Duodenal mucosa (tissue), 2 donors: ENCODE measurements at regions not wholly inside any gene's neighbourhood (a gene's known extent, or its start where the extent isn't known, plus 50 kb on each side); places are given as distances from the start of the nearest gene placed in this dataset.

Experiments used
- H3K27ac ChIP-seq: one replicate; pipeline ENCODE4 v1.7.0; 2013; ENCODE audit warnings: low read depth, low read length
- H3K27me3 ChIP-seq, 2 donors: one replicate each; pipeline ENCODE4 v1.7.0; 2013; ENCODE audit warnings: low read length in 2 of 2, control low read depth in 1 of 2; ENCODE audit not compliant: insufficient read depth in 2 of 2, control insufficient read depth in 1 of 2
- H3K36me3 ChIP-seq, 2 donors: one replicate each; pipeline ENCODE4 v1.7.0; 2013; ENCODE audit warnings: low read length in 2 of 2, control low read depth in 1 of 2; ENCODE audit not compliant: insufficient read depth in 2 of 2, control insufficient read depth in 1 of 2
- H3K4me1 ChIP-seq, 2 donors: one replicate each; pipeline ENCODE4 v1.7.0; 2013; ENCODE audit warnings: low read length in 2 of 2, control low read depth in 1 of 2; ENCODE audit not compliant: insufficient read depth in 2 of 2, control insufficient read depth in 1 of 2
- H3K4me3 ChIP-seq, 2 donors: one replicate each; pipeline ENCODE4 v1.7.0; 2013; ENCODE audit warnings: low read length in 2 of 2, low read depth in 1 of 2
- H3K9ac ChIP-seq, 2 donors: one replicate each; pipeline ENCODE4 v1.7.0; 2013; ENCODE audit warnings: low read length in 2 of 2, low read depth in 1 of 2
- H3K9me3 ChIP-seq, 2 donors: one replicate each; pipeline ENCODE4 v1.7.0; 2013; ENCODE audit warnings: low read length in 2 of 2, control low read depth in 1 of 2; ENCODE audit not compliant: control insufficient read depth in 1 of 2

GRCh38 chr17:33983824-33984574 lies 271.1 kb upstream of the CCL2 start:
- H3K27ac ChIP-seq = no peak overlapping the region
- H3K9me3 ChIP-seq = no peaks in the 10 kb centered on the region
- H3K36me3 ChIP-seq = no peaks in the 10 kb centered on the region

DNA sequence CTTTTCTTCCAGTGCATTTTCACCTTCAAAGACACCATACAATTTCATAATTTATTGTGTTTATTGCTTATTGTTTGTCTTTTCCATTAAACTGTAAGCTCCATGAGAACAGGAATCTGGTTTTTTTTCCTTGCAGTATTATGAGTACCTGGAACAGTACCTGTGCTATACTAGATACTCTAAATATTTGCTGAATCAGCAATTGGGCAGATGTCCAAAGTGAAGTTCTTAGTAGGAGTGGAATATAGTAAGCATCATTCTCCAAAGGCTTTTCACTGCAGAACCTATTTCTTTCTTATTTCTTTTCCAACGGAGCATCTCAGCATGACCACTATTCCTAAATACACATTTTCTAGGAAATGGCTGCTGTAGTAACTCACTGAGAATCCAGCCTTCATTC lies 269.0 kb upstream of the CCL2 start:
- no peak overlapping the region for H3K27ac ChIP-seq
- no peak overlapping the region for H3K4me3 ChIP-seq
- H3K27me3 ChIP-seq = no peaks in the 10 kb centered on the region
- no peak overlapping the region for H3K9ac ChIP-seq
- no peaks in the 10 kb centered on the region for H3K9me3 ChIP-seq
- no peaks in the 10 kb centered on the region for H3K36me3 ChIP-seq
- H3K4me1 ChIP-seq = no peaks in the 10 kb centered on the region

More at GRCh38 chr17:33983824-33984574, 271.1 kb upstream of the CCL2 start:
- Histone ChIP-seq H3K9ac (no peak overlapping the region), H3K4me1 (no peaks in the 10 kb centered on the region), H3K27me3 (no peaks in the 10 kb centered on the region), H3K4me3 (no peak overlapping the region)

GRCh38 chr17:33986566-33986965 lies 268.5 kb upstream of the CCL2 start:
- no peaks in the 10 kb centered on the region for H3K4me1 ChIP-seq
- H3K9me3 ChIP-seq = no peaks in the 10 kb centered on the region
- no peaks in the 10 kb centered on the region for H3K27me3 ChIP-seq
- H3K27ac ChIP-seq = no peak overlapping the region
- H3K4me3 ChIP-seq = no peak overlapping the region
- no peak overlapping the region for H3K9ac ChIP-seq
- no peaks in the 10 kb centered on the region for H3K36me3 ChIP-seq

- no peaks in the 10 kb centered on the region for H3K9me3 ChIP-seq
- no peaks in the 10 kb centered on the region for H3K27me3 ChIP-seq
- H3K4me3 ChIP-seq = no peak overlapping the region
- H3K27ac ChIP-seq = no peak overlapping the region
- H3K36me3 ChIP-seq = no peaks in the 10 kb centered on the region
- no peak overlapping the region for H3K9ac ChIP-seq
- H3K4me1 ChIP-seq = no peaks in the 10 kb centered on the region
These were observed 267.9 kb upstream of the CCL2 start for GRCh38 chr17:33987162-33987561.

GRCh38 chr17:33989361-33990148 lies 265.5 kb upstream of the CCL2 start:
- no peaks in the 10 kb centered on the region for H3K4me1 ChIP-seq
- no peaks in the 10 kb centered on the region for H3K9me3 ChIP-seq
- H3K36me3 ChIP-seq = no peaks in the 10 kb centered on the region
- H3K4me3 ChIP-seq = no peak overlapping the region
- no peak overlapping the region for H3K27ac ChIP-seq
- no peak overlapping the region for H3K9ac ChIP-seq
- H3K27me3 ChIP-seq = no peaks in the 10 kb centered on the region

DNA sequence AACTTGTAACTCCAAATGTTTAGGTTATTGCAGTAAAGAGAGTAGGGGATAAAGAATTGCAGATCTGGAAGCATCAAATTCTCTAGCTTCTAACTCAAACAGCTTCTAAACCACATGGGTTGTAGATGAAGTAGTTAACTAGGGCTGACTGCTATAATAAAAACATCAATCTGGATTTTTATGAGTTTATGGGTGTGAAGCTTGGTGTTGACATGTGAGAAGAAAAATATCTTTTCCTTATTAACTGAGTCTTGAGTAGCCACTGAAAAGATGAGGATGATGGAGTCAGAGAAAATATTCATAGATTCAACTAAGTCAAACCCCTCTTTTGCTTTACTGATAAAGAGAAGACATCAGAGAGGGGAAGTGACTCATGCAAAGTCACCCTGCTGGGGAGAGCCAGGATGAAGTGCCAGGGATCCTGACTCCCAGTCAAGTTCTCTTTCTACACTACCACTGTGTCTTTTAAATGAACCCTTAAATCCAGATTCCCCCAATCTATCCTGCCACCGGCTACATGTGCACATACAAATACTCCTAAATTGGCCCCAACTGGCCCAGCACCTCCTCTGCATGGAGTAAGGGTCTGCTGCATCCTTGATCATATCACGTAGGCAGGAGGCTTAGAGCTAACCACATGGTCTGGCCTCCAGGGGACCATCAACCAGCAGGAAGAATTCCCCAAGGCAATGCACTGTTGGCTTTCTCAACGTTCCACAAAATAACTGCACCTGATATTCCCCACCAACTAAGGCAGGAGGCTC lies 264.0 kb upstream of the CCL2 start:
- Histone ChIP-seq H3K27ac (no peak overlapping the region), H3K36me3 (no peaks in the 10 kb centered on the region), H3K9ac (no peak overlapping the region), H3K4me3 (no peak overlapping the region), H3K4me1 (no peaks in the 10 kb centered on the region), H3K9me3 (no peaks in the 10 kb centered on the region), H3K27me3 (no peaks in the 10 kb centered on the region)

DNA sequence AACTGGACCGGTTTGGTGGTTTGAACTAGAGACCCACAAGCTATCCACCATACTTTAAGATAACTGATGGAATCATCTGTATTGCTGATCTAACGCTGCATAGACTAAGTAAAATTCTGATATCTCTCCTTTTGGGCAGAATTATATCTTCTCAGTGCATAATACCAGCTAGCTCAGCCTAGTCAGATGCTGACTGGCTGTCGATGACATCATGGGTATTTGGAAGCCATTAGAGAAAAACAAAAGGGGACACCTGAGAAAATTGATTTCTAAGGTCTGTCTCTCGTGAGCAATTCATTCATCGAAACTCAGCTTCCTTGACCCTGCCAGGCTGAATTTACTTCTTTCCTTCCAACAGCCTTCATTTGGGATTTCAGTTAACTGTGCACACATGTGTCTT lies 263.0 kb upstream of the CCL2 start:
- Histone ChIP-seq H3K4me1 (no peaks in the 10 kb centered on the region), H3K27me3 (no peaks in the 10 kb centered on the region), H3K9ac (no peak overlapping the region), H3K36me3 (no peaks in the 10 kb centered on the region), H3K27ac (no peak overlapping the region), H3K9me3 (no peaks in the 10 kb centered on the region), H3K4me3 (no peak overlapping the region)

GRCh38 chr17:34000639-34001038 lies 254.4 kb upstream of the CCL2 start:
- Histone ChIP-seq H3K4me1 (no peaks in the 10 kb centered on the region), H3K9ac (no peak overlapping the region), H3K36me3 (no peaks in the 10 kb centered on the region), H3K9me3 (peaks cover 0 to 4% of the 10 kb centered on the region in 2 donors), H3K4me3 (no peak overlapping the region), H3K27me3 (no peaks in the 10 kb centered on the region), H3K27ac (no peak overlapping the region)

- Histone ChIP-seq H3K9me3 (peaks cover 0 to 4% of the 10 kb centered on the region in 2 donors), H3K4me1 (no peaks in the 10 kb centered on the region), H3K4me3 (no peak overlapping the region), H3K27ac (no peak overlapping the region), H3K36me3 (no peaks in the 10 kb centered on the region), H3K27me3 (peaks cover 0 to 4% of the 10 kb centered on the region in 2 donors), H3K9ac (no peak overlapping the region)
These were observed 253.8 kb upstream of the CCL2 start for GRCh38 chr17:34001246-34001645.

GRCh38 chr17:34006126-34006525 lies 249.0 kb upstream of the CCL2 start:
- H3K9me3 ChIP-seq = peaks cover 0 to 2% of the 10 kb centered on the region in 2 donors
- H3K36me3 ChIP-seq = no peaks in the 10 kb centered on the region
- no peak overlapping the region for H3K4me3 ChIP-seq
- H3K9ac ChIP-seq = no peak overlapping the region
- no peak overlapping the region for H3K27ac ChIP-seq
- H3K4me1 ChIP-seq = no peaks in the 10 kb centered on the region
- H3K27me3 ChIP-seq = peaks cover 0 to 5% of the 10 kb centered on the region in 2 donors
